IMR-90 (cell line): ENCODE measurements at regions not wholly inside any gene's neighbourhood (a gene's known extent, or its start where the extent isn't known, plus 50 kb on each side); places are given as distances from the start of the nearest gene placed in this dataset.

Source experiments
- ATAC-seq: fragments of 200-7000 bp; cut with Tn5 transposase; 2 replicates; pipeline ENCODE4 v1.9.1; 2020; ENCODE audit warnings: low read depth, mild to moderate bottlenecking, moderate library complexity
- BruUV-seq: library from RNA; stranded (reverse); fragments of 400-500 nt; replicated peaks from 2 replicates; lab custom pipeline; 2021; lab: Mats Ljungman, UMichigan
- CTCF ChIA-PET: fragments of 300-600 bp; formaldehyde crosslinking; extraction: SDS; loops from one replicate; lab custom pipeline; 2021; ENCODE audit warnings: antibody characterized with exemption; lab: Yijun Ruan, JAX
- POLR2A ChIA-PET: fragments of 300-600 bp; sonication (Branson Sonifier 250); formaldehyde crosslinking; loops from one replicate; lab custom pipeline; 2022; ENCODE audit warnings: antibody characterized with exemption; ENCODE audit not compliant: unreplicated experiment; lab: Charles Lee
- DNase-seq: peaks from one replicate; pipeline ENCODE4 v3.0.0; 2013
- H2AFZ ChIP-seq: replicated peaks from 2 replicates; pipeline ENCODE3; 2013; ENCODE audit warnings: low read length, mild to moderate bottlenecking; ENCODE audit not compliant: poor library complexity
- H2AK5ac ChIP-seq: 2 replicates; pipeline ENCODE4 v1.6.1; 2013; ENCODE audit warnings: low read depth, low read length, inconsistent platforms
- H2AK9ac ChIP-seq: replicated peaks from 2 replicates; pipeline ENCODE3; 2013; ENCODE audit warnings: mild to moderate bottlenecking, low read depth, low read length, moderate library complexity; ENCODE audit not compliant: poor library complexity
- H2BK120ac ChIP-seq: 2 replicates; pipeline ENCODE4 v1.6.1; 2013; ENCODE audit warnings: low read depth, low read length, inconsistent platforms
- H2BK15ac ChIP-seq: 3 replicates; pipeline ENCODE4 v1.6.1; 2013; ENCODE audit warnings: low read depth, low read length, inconsistent platforms
- H2BK20ac ChIP-seq: 2 replicates; pipeline ENCODE4 v1.6.1; 2013; ENCODE audit warnings: low read depth, mild to moderate bottlenecking, inconsistent platforms, low read length, moderate library complexity
- H2BK5ac ChIP-seq: 2 replicates; pipeline ENCODE4 v1.6.1; 2013; ENCODE audit warnings: mild to moderate bottlenecking, low read depth, low read length, inconsistent platforms; ENCODE audit not compliant: poor library complexity, severe bottlenecking
- H3K14ac ChIP-seq: replicated peaks from 2 replicates; pipeline ENCODE4 v1.6.1; 2013; ENCODE audit warnings: low read depth, low read length, inconsistent platforms
- H3K18ac ChIP-seq: 2 replicates; pipeline ENCODE4 v1.6.1; 2013; ENCODE audit warnings: low read depth, low read length, control low read depth
- H3K23ac ChIP-seq: 2 replicates; pipeline ENCODE4 v1.6.1; 2013; ENCODE audit warnings: low read depth, low read length, inconsistent platforms
- H3K27ac ChIP-seq: 2 replicates; pipeline ENCODE4 v1.5.1; 2013; ENCODE audit warnings: mild to moderate bottlenecking, control low read depth, low read length; ENCODE audit not compliant: insufficient read depth
- H3K27me3 ChIP-seq: 2 replicates; pipeline ENCODE4 v1.6.1; 2013; ENCODE audit warnings: low read length; ENCODE audit not compliant: control insufficient read depth, insufficient read depth
- H3K36me3 ChIP-seq: 2 replicates; pipeline ENCODE4 v1.6.1; 2013; ENCODE audit warnings: low read length, mixed read lengths; ENCODE audit not compliant: control insufficient read depth, insufficient read depth
- H3K4ac ChIP-seq: 2 replicates; pipeline ENCODE4 v1.6.1; 2013; ENCODE audit warnings: low read depth, low read length, inconsistent platforms
- H3K4me1 ChIP-seq: 2 replicates; pipeline ENCODE4 v1.6.1; 2013; ENCODE audit warnings: low read length, mixed read lengths; ENCODE audit not compliant: control insufficient read depth, insufficient read depth
- H3K4me2 ChIP-seq: 2 replicates; pipeline ENCODE4 v1.6.1; 2013; ENCODE audit warnings: low read depth, mild to moderate bottlenecking, control low read depth, low read length, moderate library complexity
- H3K4me3 ChIP-seq: 2 replicates; pipeline ENCODE4 v1.5.1; 2013; ENCODE audit warnings: low read depth, mild to moderate bottlenecking, control low read depth, low read length, moderate library complexity; ENCODE audit not compliant: insufficient read depth
- H3K56ac ChIP-seq: 2 replicates; pipeline ENCODE4 v1.6.1; 2013; ENCODE audit warnings: low read length, inconsistent platforms; ENCODE audit not compliant: insufficient read depth; ENCODE audit errors: extremely low read depth
- H3K79me1 ChIP-seq, 2 experiments: 2 replicates each; pipeline ENCODE4 v1.6.1; 2013; ENCODE audit warnings: low read length in 2 of 2, inconsistent platforms in 1 of 2, low read depth in 1 of 2
- H3K9ac ChIP-seq: 2 replicates; pipeline ENCODE4 v1.6.1; 2013; ENCODE audit warnings: low read depth, low read length, control low read depth
- H3K9me1 ChIP-seq: 2 replicates; pipeline ENCODE4 v1.6.1; 2013; ENCODE audit warnings: low read length, inconsistent platforms; ENCODE audit not compliant: insufficient read depth
- H3K9me3 ChIP-seq: 2 replicates; pipeline ENCODE4 v1.6.1; 2013; ENCODE audit warnings: low read length; ENCODE audit not compliant: control insufficient read depth, insufficient read depth
- H4K20me1 ChIP-seq: 2 replicates; pipeline ENCODE4 v1.6.1; 2013; ENCODE audit warnings: low read length, inconsistent platforms; ENCODE audit not compliant: insufficient read depth
- H4K5ac ChIP-seq: 2 replicates; pipeline ENCODE4 v1.6.1; 2013; ENCODE audit warnings: mild to moderate bottlenecking, low read depth, low read length, control low read depth
- H4K8ac ChIP-seq, 2 experiments: 2 replicates each; pipeline ENCODE4 v1.6.1; 2013; ENCODE audit warnings: low read depth in 2 of 2, low read length in 2 of 2, control low read depth in 1 of 2, inconsistent platforms in 1 of 2
- H4K91ac ChIP-seq: 2 replicates; pipeline ENCODE4 v1.6.1; 2013; ENCODE audit warnings: low read depth, low read length, inconsistent platforms; ENCODE audit not compliant: insufficient read depth
- CTCF ChIP-seq: conservative IDR thresholded peaks from 2 replicates; pipeline ENCODE4 v1.5.1; 2012; ENCODE audit warnings: mild to moderate bottlenecking, low read depth, low read length, improper control_type of control experiment
- ELK1 ChIP-seq: fragments of 150-350 bp; IDR thresholded peaks from 2 replicates; pipeline ENCODE4 v1.6.1; 2016; ENCODE audit warnings: low read depth, mild to moderate bottlenecking, low read length, moderate library complexity, borderline replicate concordance
- FOS ChIP-seq: fragments of 150-350 bp; IDR thresholded peaks from 2 replicates; pipeline ENCODE4 v1.6.1; 2016; ENCODE audit warnings: low read depth, low read length
- MAZ ChIP-seq: IDR thresholded peaks from 2 replicates; pipeline ENCODE4 v1.6.1; 2012; ENCODE audit warnings: low read depth, mild to moderate bottlenecking, low read length, improper control_type of control experiment, moderate library complexity, borderline replicate concordance
- MXI1 ChIP-seq: IDR thresholded peaks from 2 replicates; pipeline ENCODE4 v1.6.1; 2012; ENCODE audit warnings: low read depth, mild to moderate bottlenecking, low read length, moderate library complexity, borderline replicate concordance
- POLR2A ChIP-seq: IDR thresholded peaks from 2 replicates; pipeline ENCODE4 v1.6.1; 2012; ENCODE audit warnings: mild to moderate bottlenecking, low read depth, low read length
- RAD21 ChIP-seq: IDR thresholded peaks from 2 replicates; pipeline ENCODE4 v1.6.1; 2012; ENCODE audit warnings: low read length, improper control_type of control experiment
- RCOR1 ChIP-seq: IDR thresholded peaks from 2 replicates; pipeline ENCODE4 v1.6.1; 2012; ENCODE audit warnings: mild to moderate bottlenecking, low read length, improper control_type of control experiment; ENCODE audit not compliant: insufficient replicate concordance
- SMC3 ChIP-seq: fragments of 150-350 bp; IDR thresholded peaks from 2 replicates; pipeline ENCODE4 v1.6.1; 2016; ENCODE audit warnings: low read depth, mild to moderate bottlenecking, antibody characterized with exemption, low read length, moderate library complexity
- USF2 ChIP-seq: fragments of 150-350 bp; IDR thresholded peaks from 2 replicates; pipeline ENCODE4 v1.6.1; 2017; ENCODE audit warnings: mild to moderate bottlenecking, antibody characterized with exemption, low read length, low read depth
- WGBS, 2 experiments: methylation state at CpG; one replicate each; pipeline versions ENCODE4 v1.1.5 to v1.1.7; 2013; ENCODE audit warnings: missing lambda C conversion rate in 2 of 2; ENCODE audit not compliant: insufficient read length in 1 of 2; ENCODE audit errors: extremely low coverage in 2 of 2; 5-methylcytosine and 5-hydroxymethylcytosine counted together
- dilution Hi-C: fragments of 300-500 bp; cut with HindIII; formaldehyde crosslinking; loops from one replicate; pipeline ENCODE4 v1.14.3; 2018; ENCODE audit warnings: low sequenced_read_pairs; ENCODE audit not compliant: unreplicated experiment
- in situ Hi-C: fragments of 300-500 bp; cut with MboI; formaldehyde crosslinking; loops from 3 replicates; pipeline ENCODE4 v1.14.3; 2019; ENCODE audit warnings: low sequenced_read_pairs, inconsistent platforms, mixed read lengths
- intact Hi-C: fragments of 100-400 bp; cut with micrococcal nuclease; formaldehyde crosslinking; loops from 2 replicates; pipeline ENCODE4 v1.10.0; 2022

- no TSS peak for BruUV-seq
- no peak overlapping the region; the same call in 1 of the 2 replicates for H3K4me2 ChIP-seq
- no peak overlapping the region for H3K4me3 ChIP-seq
- H4K20me1 ChIP-seq: no peaks in the 10 kb centered on the region
- no peak overlapping the region for H3K56ac ChIP-seq
- in situ Hi-C loops (no loop called here), intact Hi-C loops (no loop called here), dilution Hi-C loops (no loop called here)
- H3K9me3 ChIP-seq: peaks cover 4% of the 10 kb centered on the region
- no peaks in the 10 kb centered on the region for H3K36me3 ChIP-seq
- H3K23ac ChIP-seq: no peak overlapping the region; the same call in 1 of the 2 replicates
- H4K8ac ChIP-seq: peak overlapping the region in 1 of 2 experiments; percentile 61; a peak in 2 of 4 replicates
- H4K5ac ChIP-seq: no peak overlapping the region
- no peak overlapping the region for H4K91ac ChIP-seq
- H2BK5ac ChIP-seq: peak overlapping the region; percentile 64
- H2AK5ac ChIP-seq: no peak overlapping the region
- WGBS, 2 experiments: no CpG with 5 or more reads among the region's 1 CpG
- H3K9ac ChIP-seq: no peak overlapping the region
- H2AFZ ChIP-seq: no peak overlapping the region
- H3K27me3 ChIP-seq: no peaks in the 10 kb centered on the region
- ChIA-PET POLR2A (no interaction called here), CTCF (no interaction called here)
- H3K27ac ChIP-seq: peak overlapping the region; percentile 61; the same call in 1 of the 2 replicates
- no peak overlapping the region for H3K14ac ChIP-seq
- H2BK15ac ChIP-seq: no peak overlapping the region
- H3K18ac ChIP-seq: peak overlapping the region; percentile 64; the same call in 1 of the 2 replicates
- H3K4ac ChIP-seq: no peak overlapping the region
- H3K4me1 ChIP-seq: peaks cover 5% of the 10 kb centered on the region; the same call in 1 of the 2 replicates
- H3K9me1 ChIP-seq: no peaks in the 10 kb centered on the region
- TF ChIP-seq ELK1: no peak
- TF ChIP-seq POLR2A: no peak
- TF ChIP-seq SMC3: no peak
- no peak for TF ChIP-seq MXI1
- no peak for TF ChIP-seq MAZ
- no peak for TF ChIP-seq USF2
- no peak for TF ChIP-seq CTCF
- TF ChIP-seq RAD21: no peak
- TF ChIP-seq FOS: no peak
- TF ChIP-seq RCOR1: no peak
- peak; percentile 70 for ATAC-seq
- peak overlapping the region; percentile 36; the same call in 1 of the 2 replicates for H2BK120ac ChIP-seq
- H2BK20ac ChIP-seq: no peak overlapping the region
- no peaks in the 10 kb centered on the region for H3K79me1 ChIP-seq
- H2AK9ac ChIP-seq: no peak overlapping the region
- peak; percentile 33 for DNase-seq
These were observed 124.4 kb upstream of the GORAB start for GRCh38 chr1:170407581-170407980.
